ENCODE measurements at regions not wholly inside any gene's neighbourhood (a gene's known extent, or its start where the extent isn't known, plus 50 kb on each side); places are given as distances from the start of the nearest gene placed in this dataset.

DNA sequence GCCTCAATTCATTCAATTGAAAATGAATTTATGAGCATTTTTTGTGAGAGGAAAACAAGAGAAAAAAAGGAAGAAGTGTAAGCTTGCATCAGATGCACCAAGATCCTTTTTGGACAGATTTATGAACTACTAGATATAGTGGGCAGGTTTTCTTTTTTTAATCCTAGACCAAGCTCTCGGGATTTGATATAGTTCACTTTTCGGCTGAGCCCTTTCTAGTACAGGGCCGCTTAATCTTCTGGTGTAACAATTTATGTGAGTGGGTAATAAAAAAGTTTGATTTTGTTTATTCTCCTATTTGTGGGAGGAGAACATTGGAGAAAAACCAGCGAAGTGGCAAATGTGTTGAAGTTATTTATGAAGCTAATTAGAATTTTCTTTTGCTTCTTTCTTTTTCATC, 538.0 kb downstream of the UTRN start:
- ATAC-seq, result no peak
- no peak for FAIRE-seq
- in situ Hi-C loops (cut with HindIII; ENCODE audit: extremely low pct_ligation_motif_present, low pct_unique_long_range_greater_than_20kb), result no loop called here
- Histone ChIP-seq H3K79me2 (ENCODE audit: insufficient read depth, low read length) (no peaks in the 10 kb centered on the region), H3K9me3 (ENCODE audit: low read length) (no peaks in the 10 kb centered on the region), H3K27ac (ENCODE audit: extremely low read length, insufficient read depth, low read length) (no peak overlapping the region), H3K9ac (ENCODE audit: insufficient read depth, low read depth, low read length) (no peak overlapping the region), H3K4me3 (replicated peaks in 1 of 3; ENCODE audit: insufficient read depth in 1 of 3, low read depth in 2 of 3, low read length in 3 of 3) (no peak overlapping the region), H2AFZ (ENCODE audit: low read length) (no peak overlapping the region), H3K36me3 (replicated peaks in 1 of 2; ENCODE audit: control insufficient read depth in 1 of 2, insufficient read depth in 2 of 2, low read length in 2 of 2) (peaks cover 7 to 32% of the 10 kb centered on the region in 2 experiments), H3K27me3 (ENCODE audit: control insufficient read depth in 1 of 2, insufficient read depth in 2 of 2, low read length in 2 of 2) (no peaks in the 10 kb centered on the region), H4K20me1 (ENCODE audit: insufficient read depth, low read length) (no peaks in the 10 kb centered on the region), H3K4me1 (ENCODE audit: insufficient read depth, low read length) (no peaks in the 10 kb centered on the region), H3K4me2 (ENCODE audit: low read depth, low read length) (no peak overlapping the region)
- DNase-seq (ENCODE audit: low spot score), result no peak
- POLR2A ChIA-PET, result no interaction called here
- intact Hi-C loops (cut with micrococcal nuclease; ENCODE audit: unreplicated experiment), result no loop called here
- CTCF ChIA-PET (ENCODE audit: low intra/inter-chr PET ratio, low total read pairs), result no interaction called here
- 98% methylated on average over 4 of the region's 4 CpGs for WGBS (ENCODE audit: low lambda C conversion rate)
- TF ChIP-seq, protein P1, sequence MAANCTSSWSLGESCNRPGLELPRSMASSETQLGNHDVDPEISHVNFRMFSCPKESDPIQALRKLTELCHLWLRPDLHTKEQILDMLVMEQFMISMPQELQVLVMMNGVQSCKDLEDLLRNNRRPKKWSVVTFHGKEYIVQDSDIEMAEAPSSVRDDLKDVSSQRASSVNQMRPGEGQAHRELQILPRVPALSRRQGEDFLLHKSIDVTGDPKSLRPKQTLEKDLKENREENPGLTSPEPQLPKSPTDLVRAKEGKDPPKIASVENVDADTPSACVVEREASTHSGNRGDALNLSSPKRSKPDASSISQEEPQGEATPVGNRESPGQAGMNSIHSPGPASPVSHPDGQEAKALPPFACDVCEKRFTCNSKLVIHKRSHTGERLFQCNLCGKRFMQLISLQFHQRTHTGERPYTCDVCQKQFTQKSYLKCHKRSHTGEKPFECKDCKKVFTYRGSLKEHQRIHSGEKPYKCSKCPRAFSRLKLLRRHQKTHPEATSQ (CRISPR knock-in tag; IDR thresholded peaks at IDR 0.05; ENCODE audit: borderline replicate concordance), result no peak
- TF ChIP-seq ZNF546 (CRISPR knock-in tag; conservative IDR thresholded peaks at IDR 0.05), result no peak
- no peak for TF ChIP-seq SRSF9 (IDR thresholded peaks at IDR 0.05; ENCODE audit: borderline replicate concordance, insufficient read depth, low read depth, low read length, poor library complexity, severe bottlenecking)
- no peak for TF ChIP-seq AGO2 (optimal IDR thresholded peaks at IDR 0.05; ENCODE audit: low read depth, low read length)
- TF ChIP-seq ZNF496 (CRISPR knock-in tag; IDR thresholded peaks at IDR 0.05; ENCODE audit: insufficient replicate concordance), result no peak
- TF ChIP-seq NR2F6 (IDR thresholded peaks at IDR 0.05), result no peak
- TF ChIP-seq NR2F6 (CRISPR knock-in tag; IDR thresholded peaks at IDR 0.05), result no peak
- TF ChIP-seq ZNF616 (CRISPR knock-in tag; IDR thresholded peaks at IDR 0.05; ENCODE audit: low read depth), result no peak
- no peak for TF ChIP-seq GATAD2A (CRISPR knock-in tag; IDR thresholded peaks at IDR 0.05)
- TF ChIP-seq, protein P2, sequence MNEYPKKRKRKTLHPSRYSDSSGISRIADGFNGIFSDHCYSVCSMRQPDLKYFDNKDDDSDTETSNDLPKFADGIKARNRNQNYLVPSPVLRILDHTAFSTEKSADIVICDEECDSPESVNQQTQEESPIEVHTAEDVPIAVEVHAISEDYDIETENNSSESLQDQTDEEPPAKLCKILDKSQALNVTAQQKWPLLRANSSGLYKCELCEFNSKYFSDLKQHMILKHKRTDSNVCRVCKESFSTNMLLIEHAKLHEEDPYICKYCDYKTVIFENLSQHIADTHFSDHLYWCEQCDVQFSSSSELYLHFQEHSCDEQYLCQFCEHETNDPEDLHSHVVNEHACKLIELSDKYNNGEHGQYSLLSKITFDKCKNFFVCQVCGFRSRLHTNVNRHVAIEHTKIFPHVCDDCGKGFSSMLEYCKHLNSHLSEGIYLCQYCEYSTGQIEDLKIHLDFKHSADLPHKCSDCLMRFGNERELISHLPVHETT (CRISPR knock-in tag; conservative IDR thresholded peaks at IDR 0.05), result no peak
- TF ChIP-seq NFIB (CRISPR knock-in tag; IDR thresholded peaks at IDR 0.05; ENCODE audit: borderline replicate concordance), result no peak
- no peak for TF ChIP-seq SIN3A (IDR thresholded peaks at IDR 0.05; ENCODE audit: borderline replicate concordance, low read depth, low read length)
- TF ChIP-seq ZNF3 (CRISPR knock-in tag; IDR thresholded peaks at IDR 0.05), result no peak
- TF ChIP-seq, protein P3, sequence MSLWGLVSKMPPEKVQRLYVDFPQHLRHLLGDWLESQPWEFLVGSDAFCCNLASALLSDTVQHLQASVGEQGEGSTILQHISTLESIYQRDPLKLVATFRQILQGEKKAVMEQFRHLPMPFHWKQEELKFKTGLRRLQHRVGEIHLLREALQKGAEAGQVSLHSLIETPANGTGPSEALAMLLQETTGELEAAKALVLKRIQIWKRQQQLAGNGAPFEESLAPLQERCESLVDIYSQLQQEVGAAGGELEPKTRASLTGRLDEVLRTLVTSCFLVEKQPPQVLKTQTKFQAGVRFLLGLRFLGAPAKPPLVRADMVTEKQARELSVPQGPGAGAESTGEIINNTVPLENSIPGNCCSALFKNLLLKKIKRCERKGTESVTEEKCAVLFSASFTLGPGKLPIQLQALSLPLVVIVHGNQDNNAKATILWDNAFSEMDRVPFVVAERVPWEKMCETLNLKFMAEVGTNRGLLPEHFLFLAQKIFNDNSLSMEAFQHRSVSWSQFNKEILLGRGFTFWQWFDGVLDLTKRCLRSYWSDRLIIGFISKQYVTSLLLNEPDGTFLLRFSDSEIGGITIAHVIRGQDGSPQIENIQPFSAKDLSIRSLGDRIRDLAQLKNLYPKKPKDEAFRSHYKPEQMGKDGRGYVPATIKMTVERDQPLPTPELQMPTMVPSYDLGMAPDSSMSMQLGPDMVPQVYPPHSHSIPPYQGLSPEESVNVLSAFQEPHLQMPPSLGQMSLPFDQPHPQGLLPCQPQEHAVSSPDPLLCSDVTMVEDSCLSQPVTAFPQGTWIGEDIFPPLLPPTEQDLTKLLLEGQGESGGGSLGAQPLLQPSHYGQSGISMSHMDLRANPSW (CRISPR knock-in tag; IDR thresholded peaks at IDR 0.05; ENCODE audit: borderline replicate concordance), result no peak
- TF ChIP-seq AGO1 (IDR thresholded peaks at IDR 0.05; ENCODE audit: low read depth, low read length, poor library complexity, severe bottlenecking), result no peak
- BruUV-seq (replicated peaks), result no TSS peak

Data from HepG2 (cell line).